A549 (cell line): ENCODE measurements at regions not wholly inside any gene's neighbourhood (a gene's known extent, or its start where the extent isn't known, plus 50 kb on each side); places are given as distances from the start of the nearest gene placed in this dataset.

ENCODE experiments used
- BHLHE40 ChIP-seq: IDR thresholded peaks from 2 replicates; pipeline ENCODE4 v1.6.1; 2012; ENCODE audit warnings: low read depth, low read length, inconsistent platforms
- CBX8 ChIP-seq: fragments of 200-600 bp; sonication (generic); IDR thresholded peaks from 2 replicates; pipeline ENCODE4 v1.6.1; 2016
- CEBPB ChIP-seq, 2 experiments: fragments of >200 bp in 1 of 2; sonication (Bioruptor Twin) in 1 of 2; formaldehyde crosslinking in 1 of 2; IDR thresholded peaks; 2 replicates each; pipeline ENCODE4 v1.6.1; 2012 to 2016
- EHMT2 ChIP-seq: fragments of 200-600 bp; sonication (generic); IDR thresholded peaks from 2 replicates; pipeline ENCODE4 v1.6.1; 2016; ENCODE audit warnings: antibody characterized with exemption, low read depth, mild to moderate bottlenecking, moderate library complexity
- EP300 ChIP-seq, 2 experiments: fragments of >200 bp; sonication (Bioruptor Twin); formaldehyde crosslinking; IDR thresholded peaks; 2 replicates in 1 of 2; 3 replicates in 1 of 2; pipeline ENCODE4 v1.6.1; 2016 to 2017
- ESRRA ChIP-seq: fragments of 150-350 bp; IDR thresholded peaks from 2 replicates; pipeline ENCODE4 v1.6.1; 2014; ENCODE audit warnings: mild to moderate bottlenecking, low read length, borderline replicate concordance
- FOSB ChIP-seq: fragments of 250-450 bp; sonication (Bioruptor Pico); IDR thresholded peaks from 2 replicates; pipeline ENCODE4 v1.5.0; 2020; ENCODE audit warnings: mild to moderate bottlenecking, moderate library complexity
- FOSL2 ChIP-seq, 2 experiments: fragments of 450-650 bp in 1 of 2; fragments of >200 bp in 1 of 2; sonication (Bioruptor Twin) in 1 of 2; formaldehyde crosslinking; IDR thresholded peaks; 2 replicates each; pipeline versions ENCODE4 v1.5.0 to v1.6.1; 2016 to 2020; ENCODE audit warnings: mild to moderate bottlenecking in 1 of 2, moderate library complexity in 1 of 2
- FOXS1 ChIP-seq: fragments of 250-450 bp; sonication (Bioruptor Pico); IDR thresholded peaks from 2 replicates; pipeline ENCODE4 v1.5.0; 2020; ENCODE audit warnings: mild to moderate bottlenecking, moderate library complexity
- GATA3 ChIP-seq: IDR thresholded peaks from 2 replicates; pipeline ENCODE4 v1.6.1; 2012; ENCODE audit warnings: borderline replicate concordance
- HEYL ChIP-seq: fragments of 250-450 bp; sonication (Bioruptor Pico); IDR thresholded peaks from 2 replicates; pipeline ENCODE4 v1.8.0; 2021; ENCODE audit warnings: mild to moderate bottlenecking, moderate library complexity
- HOXA7 ChIP-seq: fragments of 250-450 bp; sonication (Bioruptor Pico); IDR thresholded peaks from 2 replicates; pipeline ENCODE4 v1.5.0; 2020; ENCODE audit warnings: mild to moderate bottlenecking, moderate library complexity
- JUN ChIP-seq, 2 experiments: fragments of >200 bp; sonication (Bioruptor Twin); formaldehyde crosslinking; IDR thresholded peaks; 2 replicates in 1 of 2; 3 replicates in 1 of 2; pipeline ENCODE4 v1.6.1; 2016 to 2017
- MAFK ChIP-seq: fragments of 450-650 bp; IDR thresholded peaks from 2 replicates; pipeline ENCODE4 v1.6.1; 2014; ENCODE audit not compliant: partially characterized antibody
- MAZ ChIP-seq: fragments of 150-350 bp; IDR thresholded peaks from 2 replicates; pipeline ENCODE4 v1.6.1; 2014; ENCODE audit warnings: antibody characterized with exemption, low read depth, low read length, borderline replicate concordance
- MYC ChIP-seq: IDR thresholded peaks from 2 replicates; pipeline ENCODE4 v1.6.1; 2012; ENCODE audit warnings: mild to moderate bottlenecking, inconsistent platforms, low read length, improper control_type of control experiment, borderline replicate concordance
- NPAS2 ChIP-seq: fragments of 250-450 bp; sonication (Bioruptor Pico); IDR thresholded peaks from 2 replicates; pipeline ENCODE4 v1.8.0; 2022; ENCODE audit warnings: mild to moderate bottlenecking, moderate library complexity, borderline replicate concordance
- PHF8 ChIP-seq: fragments of 200-600 bp; sonication (generic); IDR thresholded peaks from 2 replicates; pipeline ENCODE4 v1.6.1; 2016; ENCODE audit warnings: low read depth, mild to moderate bottlenecking, antibody characterized with exemption, moderate library complexity, borderline replicate concordance
- POLR2A ChIP-seq: IDR thresholded peaks from 2 replicates; pipeline ENCODE4 v1.6.1; 2012; ENCODE audit warnings: mild to moderate bottlenecking, low read length
- RAD21 ChIP-seq, 2 experiments: fragments of >200 bp in 1 of 2; sonication (Bioruptor Twin) in 1 of 2; formaldehyde crosslinking in 1 of 2; IDR thresholded peaks in 1 of 2; conservative IDR thresholded peaks in 1 of 2; 2 replicates in 1 of 2; 3 replicates in 1 of 2; pipeline ENCODE4 v1.6.1; 2012 to 2018; ENCODE audit warnings: inconsistent platforms in 1 of 2
- RCOR1 ChIP-seq: fragments of 150-350 bp; IDR thresholded peaks from 2 replicates; pipeline ENCODE4 v1.6.1; 2014; ENCODE audit warnings: antibody characterized with exemption, low read length, low read depth
- TP53 ChIP-seq: fragments of 250-450 bp; sonication (Bioruptor Pico); IDR thresholded peaks from 2 replicates; pipeline ENCODE4 v1.5.0; 2021; ENCODE audit warnings: mild to moderate bottlenecking, moderate library complexity
- ZFP36 ChIP-seq: fragments of 450-650 bp; IDR thresholded peaks from 2 replicates; pipeline ENCODE4 v1.6.1; 2014; ENCODE audit warnings: borderline replicate concordance; ENCODE audit not compliant: partially characterized antibody
- TF ChIP-seq, protein P1 (sequence below): fragments of 250-450 bp; sonication (Bioruptor Pico); IDR thresholded peaks from 2 replicates; pipeline ENCODE4 v1.5.0; 2021; ENCODE audit warnings: mild to moderate bottlenecking, moderate library complexity, borderline replicate concordance
- TF ChIP-seq, protein P2 (sequence below): fragments of >200 bp; sonication (Bioruptor Twin); formaldehyde crosslinking; IDR thresholded peaks from 3 replicates; pipeline ENCODE4 v1.6.1; 2016
- TF ChIP-seq, protein P3 (sequence below): IDR thresholded peaks from 2 replicates; pipeline ENCODE4 v1.6.1; 2012; ENCODE audit warnings: low read depth, borderline replicate concordance
- TF ChIP-seq, protein P4 (sequence below): fragments of 200-600 bp; sonication (generic); IDR thresholded peaks from 2 replicates; pipeline ENCODE4 v1.6.1; 2016; ENCODE audit warnings: antibody characterized with exemption, mild to moderate bottlenecking, moderate library complexity
- TF ChIP-seq, protein P5 (sequence below): fragments of 250-450 bp; sonication (Bioruptor Pico); IDR thresholded peaks from 2 replicates; pipeline ENCODE4 v1.5.0; 2020; ENCODE audit warnings: low read depth, mild to moderate bottlenecking, moderate library complexity
- TF ChIP-seq, protein P6 (sequence below): fragments of 450-650 bp; IDR thresholded peaks from 2 replicates; pipeline ENCODE4 v1.6.1; 2014; ENCODE audit warnings: antibody characterized with exemption
- TF ChIP-seq, protein P7 (sequence below): IDR thresholded peaks from 2 replicates; pipeline ENCODE4 v1.6.1; 2012

DNA sequence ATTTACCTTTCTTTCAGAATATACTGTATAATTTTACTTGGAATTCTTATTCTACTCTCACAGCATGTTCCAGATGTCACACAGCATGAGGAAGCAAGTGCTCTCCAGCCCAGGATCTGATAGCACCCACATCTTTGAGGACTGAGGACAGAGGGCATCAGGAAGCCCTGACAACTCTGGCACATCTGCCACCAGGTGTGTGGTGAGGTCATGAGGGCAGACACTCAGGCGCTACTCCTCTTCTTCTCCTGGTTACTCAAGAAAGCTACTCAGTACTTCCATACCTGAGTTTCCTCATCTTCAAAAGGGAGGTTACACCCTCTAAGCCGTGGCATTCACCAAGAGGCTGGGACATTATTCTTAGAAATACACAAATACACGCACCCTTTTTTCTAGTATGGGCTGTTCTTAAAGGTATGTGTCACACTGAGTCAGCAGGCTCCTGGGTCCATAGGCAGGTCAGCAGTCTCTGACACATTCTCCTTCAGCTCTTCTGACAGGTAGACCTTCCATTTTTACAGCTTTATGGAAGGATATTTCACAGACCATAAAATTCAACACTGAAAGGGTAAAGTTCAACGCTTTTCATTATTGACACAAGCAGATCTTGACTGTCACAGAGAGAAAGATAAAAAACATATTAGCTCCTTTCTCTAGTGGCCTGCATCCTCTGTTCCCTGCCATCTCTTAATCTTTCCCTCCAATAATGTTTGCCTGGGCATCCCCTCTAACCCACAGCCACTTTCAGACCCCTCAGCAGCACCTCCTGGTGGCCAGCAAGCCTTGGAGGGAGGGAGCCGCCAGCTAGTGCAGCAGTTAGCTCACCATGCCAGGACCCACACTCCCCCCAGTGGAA, 103.2 kb upstream of the TJP1 start (continued):
- peak; percentile 44; the same call in 1 of the 2 replicates for TF ChIP-seq FOSL2 (IDR thresholded peaks at IDR 0.05)
- TF ChIP-seq FOSL2 (CRISPR knock-in tag; IDR thresholded peaks at IDR 0.05) = peak; percentile 68
- no peak for TF ChIP-seq ZFP36
- TF ChIP-seq, protein P1, sequence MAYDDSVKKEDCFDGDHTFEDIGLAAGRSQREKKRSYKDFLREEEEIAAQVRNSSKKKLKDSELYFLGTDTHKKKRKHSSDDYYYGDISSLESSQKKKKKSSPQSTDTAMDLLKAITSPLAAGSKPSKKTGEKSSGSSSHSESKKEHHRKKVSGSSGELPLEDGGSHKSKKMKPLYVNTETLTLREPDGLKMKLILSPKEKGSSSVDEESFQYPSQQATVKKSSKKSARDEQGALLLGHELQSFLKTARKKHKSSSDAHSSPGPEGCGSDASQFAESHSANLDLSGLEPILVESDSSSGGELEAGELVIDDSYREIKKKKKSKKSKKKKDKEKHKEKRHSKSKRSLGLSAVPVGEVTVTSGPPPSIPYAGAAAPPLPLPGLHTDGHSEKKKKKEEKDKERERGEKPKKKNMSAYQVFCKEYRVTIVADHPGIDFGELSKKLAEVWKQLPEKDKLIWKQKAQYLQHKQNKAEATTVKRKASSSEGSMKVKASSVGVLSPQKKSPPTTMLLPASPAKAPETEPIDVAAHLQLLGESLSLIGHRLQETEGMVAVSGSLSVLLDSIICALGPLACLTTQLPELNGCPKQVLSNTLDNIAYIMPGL (CRISPR knock-in tag) = no peak; the same call in 1 of the 2 replicates
- TF ChIP-seq BHLHE40 = no peak
- peak; percentile 60 for TF ChIP-seq MAFK
- no peak for TF ChIP-seq CEBPB (IDR thresholded peaks at IDR 0.05)
- no peak for TF ChIP-seq PHF8
- TF ChIP-seq, protein P2, sequence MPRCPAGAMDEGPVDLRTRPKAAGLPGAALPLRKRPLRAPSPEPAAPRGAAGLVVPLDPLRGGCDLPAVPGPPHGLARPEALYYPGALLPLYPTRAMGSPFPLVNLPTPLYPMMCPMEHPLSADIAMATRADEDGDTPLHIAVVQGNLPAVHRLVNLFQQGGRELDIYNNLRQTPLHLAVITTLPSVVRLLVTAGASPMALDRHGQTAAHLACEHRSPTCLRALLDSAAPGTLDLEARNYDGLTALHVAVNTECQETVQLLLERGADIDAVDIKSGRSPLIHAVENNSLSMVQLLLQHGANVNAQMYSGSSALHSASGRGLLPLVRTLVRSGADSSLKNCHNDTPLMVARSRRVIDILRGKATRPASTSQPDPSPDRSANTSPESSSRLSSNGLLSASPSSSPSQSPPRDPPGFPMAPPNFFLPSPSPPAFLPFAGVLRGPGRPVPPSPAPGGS = no peak
- no peak for TF ChIP-seq ESRRA
- TF ChIP-seq, protein P3, sequence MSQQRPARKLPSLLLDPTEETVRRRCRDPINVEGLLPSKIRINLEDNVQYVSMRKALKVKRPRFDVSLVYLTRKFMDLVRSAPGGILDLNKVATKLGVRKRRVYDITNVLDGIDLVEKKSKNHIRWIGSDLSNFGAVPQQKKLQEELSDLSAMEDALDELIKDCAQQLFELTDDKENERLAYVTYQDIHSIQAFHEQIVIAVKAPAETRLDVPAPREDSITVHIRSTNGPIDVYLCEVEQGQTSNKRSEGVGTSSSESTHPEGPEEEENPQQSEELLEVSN = peak; percentile 56; the same call in 1 of the 2 replicates
- TF ChIP-seq CBX8 = no peak
- TF ChIP-seq MYC = no peak
- no peak for TF ChIP-seq POLR2A
- peak; percentile 94 to 99 for TF ChIP-seq RAD21 (conservative IDR thresholded peaks at IDR 0.05 in 1 of 2, IDR thresholded peaks at IDR 0.05 in 1 of 2)
- peak; percentile 45; the same call in 1 of the 2 replicates for TF ChIP-seq HOXA7
- TF ChIP-seq NPAS2 (CRISPR knock-in tag) = no peak
- no peak; a peak in 1 of 5 replicates for TF ChIP-seq JUN (IDR thresholded peaks at IDR 0.05)
- no peak for TF ChIP-seq TP53 (CRISPR knock-in tag)
- 0 out of 2 replicates have a peak, but pooled peaks have one; percentile 70 for TF ChIP-seq MAZ
- no peak for TF ChIP-seq EHMT2
- no peak for TF ChIP-seq RCOR1
- TF ChIP-seq, protein P4, sequence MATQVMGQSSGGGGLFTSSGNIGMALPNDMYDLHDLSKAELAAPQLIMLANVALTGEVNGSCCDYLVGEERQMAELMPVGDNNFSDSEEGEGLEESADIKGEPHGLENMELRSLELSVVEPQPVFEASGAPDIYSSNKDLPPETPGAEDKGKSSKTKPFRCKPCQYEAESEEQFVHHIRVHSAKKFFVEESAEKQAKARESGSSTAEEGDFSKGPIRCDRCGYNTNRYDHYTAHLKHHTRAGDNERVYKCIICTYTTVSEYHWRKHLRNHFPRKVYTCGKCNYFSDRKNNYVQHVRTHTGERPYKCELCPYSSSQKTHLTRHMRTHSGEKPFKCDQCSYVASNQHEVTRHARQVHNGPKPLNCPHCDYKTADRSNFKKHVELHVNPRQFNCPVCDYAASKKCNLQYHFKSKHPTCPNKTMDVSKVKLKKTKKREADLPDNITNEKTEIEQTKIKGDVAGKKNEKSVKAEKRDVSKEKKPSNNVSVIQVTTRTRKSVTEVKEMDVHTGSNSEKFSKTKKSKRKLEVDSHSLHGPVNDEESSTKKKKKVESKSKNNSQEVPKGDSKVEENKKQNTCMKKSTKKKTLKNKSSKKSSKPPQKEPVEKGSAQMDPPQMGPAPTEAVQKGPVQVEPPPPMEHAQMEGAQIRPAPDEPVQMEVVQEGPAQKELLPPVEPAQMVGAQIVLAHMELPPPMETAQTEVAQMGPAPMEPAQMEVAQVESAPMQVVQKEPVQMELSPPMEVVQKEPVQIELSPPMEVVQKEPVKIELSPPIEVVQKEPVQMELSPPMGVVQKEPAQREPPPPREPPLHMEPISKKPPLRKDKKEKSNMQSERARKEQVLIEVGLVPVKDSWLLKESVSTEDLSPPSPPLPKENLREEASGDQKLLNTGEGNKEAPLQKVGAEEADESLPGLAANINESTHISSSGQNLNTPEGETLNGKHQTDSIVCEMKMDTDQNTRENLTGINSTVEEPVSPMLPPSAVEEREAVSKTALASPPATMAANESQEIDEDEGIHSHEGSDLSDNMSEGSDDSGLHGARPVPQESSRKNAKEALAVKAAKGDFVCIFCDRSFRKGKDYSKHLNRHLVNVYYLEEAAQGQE = no peak
- TF ChIP-seq, protein P5, sequence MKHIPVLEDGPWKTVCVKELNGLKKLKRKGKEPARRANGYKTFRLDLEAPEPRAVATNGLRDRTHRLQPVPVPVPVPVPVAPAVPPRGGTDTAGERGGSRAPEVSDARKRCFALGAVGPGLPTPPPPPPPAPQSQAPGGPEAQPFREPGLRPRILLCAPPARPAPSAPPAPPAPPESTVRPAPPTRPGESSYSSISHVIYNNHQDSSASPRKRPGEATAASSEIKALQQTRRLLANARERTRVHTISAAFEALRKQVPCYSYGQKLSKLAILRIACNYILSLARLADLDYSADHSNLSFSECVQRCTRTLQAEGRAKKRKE (CRISPR knock-in tag) = 0 out of 2 replicates have a peak, but pooled peaks have one; percentile 42
- 0 out of 2 replicates have a peak, but pooled peaks have one; percentile 62 for TF ChIP-seq FOSB
- TF ChIP-seq GATA3 = peak; percentile 35; the same call in 1 of the 2 replicates
- TF ChIP-seq, protein P6, sequence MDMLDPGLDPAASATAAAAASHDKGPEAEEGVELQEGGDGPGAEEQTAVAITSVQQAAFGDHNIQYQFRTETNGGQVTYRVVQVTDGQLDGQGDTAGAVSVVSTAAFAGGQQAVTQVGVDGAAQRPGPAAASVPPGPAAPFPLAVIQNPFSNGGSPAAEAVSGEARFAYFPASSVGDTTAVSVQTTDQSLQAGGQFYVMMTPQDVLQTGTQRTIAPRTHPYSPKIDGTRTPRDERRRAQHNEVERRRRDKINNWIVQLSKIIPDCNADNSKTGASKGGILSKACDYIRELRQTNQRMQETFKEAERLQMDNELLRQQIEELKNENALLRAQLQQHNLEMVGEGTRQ = no peak
- no peak for TF ChIP-seq HEYL (CRISPR knock-in tag)
- TF ChIP-seq, protein P7, sequence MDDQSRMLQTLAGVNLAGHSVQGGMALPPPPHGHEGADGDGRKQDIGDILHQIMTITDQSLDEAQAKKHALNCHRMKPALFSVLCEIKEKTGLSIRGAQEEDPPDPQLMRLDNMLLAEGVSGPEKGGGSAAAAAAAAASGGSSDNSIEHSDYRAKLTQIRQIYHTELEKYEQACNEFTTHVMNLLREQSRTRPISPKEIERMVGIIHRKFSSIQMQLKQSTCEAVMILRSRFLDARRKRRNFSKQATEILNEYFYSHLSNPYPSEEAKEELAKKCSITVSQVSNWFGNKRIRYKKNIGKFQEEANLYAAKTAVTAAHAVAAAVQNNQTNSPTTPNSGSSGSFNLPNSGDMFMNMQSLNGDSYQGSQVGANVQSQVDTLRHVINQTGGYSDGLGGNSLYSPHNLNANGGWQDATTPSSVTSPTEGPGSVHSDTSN = no peak
- peak in 1 of 2 experiments; percentile 32; a peak in 1 of 5 replicates for TF ChIP-seq EP300 (IDR thresholded peaks at IDR 0.05)
- peak; percentile 60; the same call in 1 of the 2 replicates for TF ChIP-seq FOXS1 (CRISPR knock-in tag)
